GM12891 (cell line): ENCODE measurements at regions not wholly inside any gene's neighbourhood (a gene's known extent, or its start where the extent isn't known, plus 50 kb on each side); places are given as distances from the start of the nearest gene placed in this dataset.

ENCODE experiments used
- PAX5 ChIP-seq: IDR thresholded peaks from 2 replicates; pipeline ENCODE4 v1.6.1; 2011; ENCODE audit warnings: low read length, moderate library complexity, mild to moderate bottlenecking; ENCODE audit not compliant: insufficient read depth, severe bottlenecking
- POLR2A ChIP-seq: IDR thresholded peaks from 2 replicates; pipeline ENCODE4 v1.6.1; 2011; ENCODE audit warnings: low read depth, low read length, control low read depth
- POLR2AphosphoS5 ChIP-seq: IDR thresholded peaks from 2 replicates; pipeline ENCODE4 v1.6.1; 2011; ENCODE audit warnings: low read depth, low read length, control low read depth
- SPI1 ChIP-seq: IDR thresholded peaks from 2 replicates; pipeline ENCODE4 v1.6.1; 2011; ENCODE audit warnings: low read depth, low read length, control low read depth

GRCh38 chr11:80083531-80083951, 642.7 kb upstream of the TENM4 start:
- TF ChIP-seq SPI1: no peak
- no peak for TF ChIP-seq POLR2A
- TF ChIP-seq POLR2AphosphoS5: no peak
- TF ChIP-seq PAX5: no peak
